Ectodermal cell (in vitro differentiated cells): ENCODE measurements at regions not wholly inside any gene's neighbourhood (a gene's known extent, or its start where the extent isn't known, plus 50 kb on each side); places are given as distances from the start of the nearest gene placed in this dataset.

Experiments used
- H3K27ac ChIP-seq: 2 replicates; pipeline ENCODE4 v1.7.0; 2013; ENCODE audit warnings: mild to moderate bottlenecking, low read depth, low read length; ENCODE audit not compliant: insufficient read depth, poor library complexity, severe bottlenecking
- H3K27me3 ChIP-seq: 2 replicates; pipeline ENCODE4 v1.7.0; 2013; ENCODE audit warnings: mild to moderate bottlenecking, low read length; ENCODE audit not compliant: insufficient read depth, control insufficient read depth, poor library complexity, severe bottlenecking
- H3K36me3 ChIP-seq: one replicate; pipeline ENCODE4 v1.7.0; 2013; ENCODE audit warnings: low read length; ENCODE audit not compliant: control insufficient read depth, insufficient read depth
- H3K4me1 ChIP-seq: one replicate; pipeline ENCODE4 v1.7.0; 2013; ENCODE audit warnings: low read length; ENCODE audit not compliant: control insufficient read depth, insufficient read depth
- H3K4me3 ChIP-seq: 2 replicates; pipeline ENCODE4 v1.7.0; 2013; ENCODE audit warnings: low read depth, low read length, control low read depth; ENCODE audit not compliant: insufficient read depth
- H3K9me3 ChIP-seq: 2 replicates; pipeline ENCODE4 v1.7.0; 2013; ENCODE audit warnings: mild to moderate bottlenecking, low read length, moderate library complexity; ENCODE audit not compliant: control insufficient read depth
- WGBS, 2 experiments: methylation state at CpG; one replicate each; pipeline ENCODE4 v1.1.7; 2013; ENCODE audit warnings: missing lambda C conversion rate in 2 of 2; 5-methylcytosine and 5-hydroxymethylcytosine counted together

- H3K4me1 ChIP-seq, result no peaks in the 10 kb centered on the region
- no peak overlapping the region for H3K27ac ChIP-seq
- H3K9me3 ChIP-seq, result no peaks in the 10 kb centered on the region
- H3K27me3 ChIP-seq, result no peaks in the 10 kb centered on the region
- no peaks in the 10 kb centered on the region for H3K36me3 ChIP-seq
- 88 to 94% methylated on average over 2 to 3 of the region's 3 CpGs for WGBS, 2 experiments
- H3K4me3 ChIP-seq, result no peak overlapping the region
Observed at GRCh38 chr18:41353777-41354528, 601.1 kb upstream of the PIK3C3 start.

DNA sequence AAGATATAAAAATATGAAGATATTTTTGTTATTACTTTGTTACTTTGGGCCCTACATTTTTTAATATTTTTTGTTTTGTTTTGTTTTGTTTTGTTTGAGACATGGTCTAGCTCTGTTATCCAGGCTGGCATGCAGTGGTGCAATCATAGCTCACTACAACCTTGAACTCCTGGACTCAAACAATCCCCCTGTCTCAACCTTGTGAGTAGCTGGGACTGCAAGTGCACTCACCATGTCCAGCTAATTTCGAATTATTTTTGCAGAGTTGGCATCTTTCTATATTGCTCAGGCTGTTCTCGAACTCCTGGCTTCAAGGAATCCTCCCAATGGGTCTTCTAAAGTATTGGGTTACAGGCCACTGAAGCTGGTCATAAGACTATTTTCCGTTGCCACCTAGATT is 603.6 kb upstream of the PIK3C3 start:
- 95 to 96% methylated on average over 2 to 3 of the region's 3 CpGs for WGBS, 2 experiments
- no peak overlapping the region for H3K27ac ChIP-seq
- no peak overlapping the region for H3K4me3 ChIP-seq
- no peaks in the 10 kb centered on the region for H3K4me1 ChIP-seq
- no peaks in the 10 kb centered on the region for H3K36me3 ChIP-seq
- no peaks in the 10 kb centered on the region for H3K9me3 ChIP-seq
- no peaks in the 10 kb centered on the region for H3K27me3 ChIP-seq

DNA sequence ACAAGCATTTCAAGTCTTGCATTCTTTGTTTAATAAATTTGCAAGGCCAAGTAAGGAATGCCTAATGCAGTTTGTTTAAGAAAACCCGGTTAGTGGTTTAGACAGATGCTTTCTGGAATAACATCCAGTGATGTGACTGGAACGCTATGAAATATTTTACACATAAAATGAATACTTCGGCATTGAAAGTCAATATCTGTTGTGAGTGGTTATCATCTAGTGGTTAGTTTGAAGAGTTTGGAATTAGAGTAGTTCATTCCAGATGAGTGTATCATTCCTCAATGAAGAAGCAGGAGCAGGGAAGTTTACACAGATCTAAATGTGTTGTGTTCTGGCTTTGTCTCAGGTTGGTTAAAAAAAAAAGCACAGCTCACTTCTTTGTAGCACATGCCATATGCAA is 608.0 kb upstream of the PIK3C3 start:
- 97 to 100% methylated on average over 3 of the region's 3 CpGs for WGBS, 2 experiments
- H3K4me3 ChIP-seq, result no peak overlapping the region

GRCh38 chr18:41343808-41344207 is 611.2 kb upstream of the PIK3C3 start:
- WGBS, 2 experiments, result 94% methylated on average over 4 of the region's 4 CpGs
- Histone ChIP-seq H3K9me3 (no peaks in the 10 kb centered on the region), H3K4me1 (no peaks in the 10 kb centered on the region), H3K4me3 (no peak overlapping the region), H3K36me3 (no peaks in the 10 kb centered on the region), H3K27ac (no peak overlapping the region), H3K27me3 (no peaks in the 10 kb centered on the region)

More for the DNA sequence above, 608.0 kb upstream of the PIK3C3 start:
- Histone ChIP-seq H3K4me1 (no peaks in the 10 kb centered on the region), H3K27me3 (no peaks in the 10 kb centered on the region), H3K27ac (no peak overlapping the region), H3K9me3 (no peaks in the 10 kb centered on the region), H3K36me3 (no peaks in the 10 kb centered on the region)

DNA sequence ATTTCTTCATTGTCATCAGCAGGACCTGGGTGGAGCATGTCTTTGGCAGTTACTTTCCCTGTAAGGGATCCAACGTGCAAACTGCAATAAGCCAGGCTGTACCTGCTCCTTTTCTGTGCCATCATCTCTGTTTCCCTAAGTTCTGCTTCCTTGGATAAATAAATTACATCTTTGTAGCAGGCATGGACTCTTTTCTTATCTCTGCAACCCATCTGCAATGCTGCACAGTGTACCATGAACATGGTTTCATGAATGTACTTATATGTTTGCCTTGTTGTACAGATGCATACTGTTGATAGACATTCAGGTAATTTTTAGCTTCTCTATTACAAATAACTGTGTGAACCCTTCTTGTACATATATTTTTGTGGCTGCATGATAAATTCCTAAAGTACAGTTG is 616.7 kb upstream of the PIK3C3 start:
- H3K9me3 ChIP-seq, result no peaks in the 10 kb centered on the region
- no peaks in the 10 kb centered on the region for H3K4me1 ChIP-seq
- H3K36me3 ChIP-seq, result no peaks in the 10 kb centered on the region
- 86 to 89% methylated on average over 1 of the region's 1 CpG for WGBS, 2 experiments
- H3K4me3 ChIP-seq, result no peak overlapping the region
- no peaks in the 10 kb centered on the region for H3K27me3 ChIP-seq
- no peak overlapping the region for H3K27ac ChIP-seq

DNA sequence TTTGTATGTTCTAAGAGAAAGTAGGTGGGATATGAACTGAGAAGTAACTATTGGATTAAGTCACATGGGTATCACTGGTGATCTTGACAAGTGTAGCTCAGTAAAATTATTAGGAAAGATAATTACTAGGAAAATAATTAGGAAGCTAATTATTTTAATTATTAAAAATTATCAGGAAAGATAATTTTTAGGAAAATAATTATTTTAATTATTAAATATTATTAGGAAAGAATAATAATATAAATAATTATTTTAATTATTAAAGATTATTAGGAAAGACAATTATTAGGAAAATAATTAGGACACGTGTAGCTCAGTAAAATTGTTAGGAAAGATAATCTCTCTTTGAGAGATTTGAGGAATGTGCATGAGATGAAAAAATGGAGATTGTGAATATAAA is 623.4 kb upstream of the PIK3C3 start:
- H3K4me1 ChIP-seq, result no peaks in the 10 kb centered on the region
- H3K27me3 ChIP-seq, result no peaks in the 10 kb centered on the region
- 67% methylated on average over 1 of the region's 1 CpG; no CpG with 5 or more reads in 1 of the 2 experiments for WGBS, 2 experiments
- H3K4me3 ChIP-seq, result no peak overlapping the region
- H3K27ac ChIP-seq, result no peak overlapping the region
- no peaks in the 10 kb centered on the region for H3K9me3 ChIP-seq
- no peaks in the 10 kb centered on the region for H3K36me3 ChIP-seq

DNA sequence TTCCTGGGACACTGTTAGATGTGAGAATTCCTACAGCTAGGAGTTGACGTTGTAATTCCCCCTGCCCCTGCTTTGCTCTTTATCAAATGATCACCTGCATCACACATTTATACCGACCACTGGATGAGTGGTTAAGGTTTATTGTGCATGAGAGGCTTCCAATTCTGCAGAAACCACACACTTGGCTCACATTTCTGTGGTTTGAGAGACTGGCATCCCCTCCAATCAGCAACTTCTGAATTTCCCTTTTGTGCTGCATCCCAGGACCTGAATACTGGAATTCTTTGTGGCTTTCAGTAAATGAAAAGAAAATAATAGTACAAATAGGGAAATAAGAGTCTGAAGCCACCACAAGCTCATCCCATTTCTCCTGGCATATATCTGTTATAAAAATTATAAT is 628.7 kb upstream of the PIK3C3 start:
- Histone ChIP-seq H3K9me3 (no peaks in the 10 kb centered on the region), H3K4me1 (no peaks in the 10 kb centered on the region), H3K27ac (no peak overlapping the region), H3K4me3 (no peak overlapping the region), H3K27me3 (no peaks in the 10 kb centered on the region), H3K36me3 (no peaks in the 10 kb centered on the region)
- WGBS, 2 experiments, result 83 to 95% methylated on average over 1 to 2 of the region's 2 CpGs

- no peaks in the 10 kb centered on the region for H3K9me3 ChIP-seq
- H3K4me3 ChIP-seq, result no peak overlapping the region
- no peaks in the 10 kb centered on the region for H3K4me1 ChIP-seq
- 93 to 97% methylated on average over 2 of the region's 2 CpGs for WGBS, 2 experiments
- no peaks in the 10 kb centered on the region for H3K27me3 ChIP-seq
- H3K27ac ChIP-seq, result no peak overlapping the region
- H3K36me3 ChIP-seq, result no peaks in the 10 kb centered on the region
Observed at GRCh38 chr18:41324934-41325333, 630.1 kb upstream of the PIK3C3 start.

- Histone ChIP-seq H3K4me3 (no peak overlapping the region), H3K36me3 (no peaks in the 10 kb centered on the region), H3K27ac (no peak overlapping the region), H3K9me3 (no peaks in the 10 kb centered on the region), H3K4me1 (no peaks in the 10 kb centered on the region), H3K27me3 (no peaks in the 10 kb centered on the region)
- WGBS, 2 experiments, result 89 to 91% methylated on average over 2 of the region's 2 CpGs
Observed at GRCh38 chr18:41324020-41324791, 630.8 kb upstream of the PIK3C3 start.

DNA sequence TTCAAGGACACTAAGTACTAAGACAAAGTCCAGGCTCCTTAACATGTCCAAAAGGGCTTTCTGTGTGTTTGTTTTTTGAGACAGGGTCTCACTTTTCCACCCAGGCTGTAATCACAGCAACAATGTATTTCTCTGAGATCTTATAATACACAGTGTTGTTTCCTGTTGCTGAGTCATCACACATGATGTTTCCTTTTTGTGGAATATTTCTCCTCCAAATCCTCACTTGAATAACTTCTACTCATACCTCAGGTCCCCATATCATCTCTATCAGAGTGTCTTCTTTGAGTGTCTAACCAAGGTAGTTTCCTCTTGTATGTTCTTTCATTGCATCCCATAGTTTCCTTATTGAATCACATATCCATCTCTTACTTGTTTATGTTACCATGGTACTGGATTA is 632.0 kb upstream of the PIK3C3 start:
- H3K9me3 ChIP-seq, result no peaks in the 10 kb centered on the region
- no peak overlapping the region for H3K4me3 ChIP-seq
- H3K27me3 ChIP-seq, result no peaks in the 10 kb centered on the region
- no peaks in the 10 kb centered on the region for H3K36me3 ChIP-seq
- no peak overlapping the region for H3K27ac ChIP-seq
- H3K4me1 ChIP-seq, result no peaks in the 10 kb centered on the region
